GM12892 (cell line): ENCODE measurements at regions not wholly inside any gene's neighbourhood (a gene's known extent, or its start where the extent isn't known, plus 50 kb on each side); places are given as distances from the start of the nearest gene placed in this dataset.

Experiments used
- POLR2A ChIP-seq: IDR thresholded peaks from 2 replicates; pipeline ENCODE4 v1.6.1; 2011; ENCODE audit warnings: low read depth, low read length, control low read depth
- POLR2AphosphoS5 ChIP-seq: IDR thresholded peaks from 2 replicates; pipeline ENCODE4 v1.6.1; 2011; ENCODE audit warnings: low read depth, low read length, control low read depth
- TAF1 ChIP-seq: IDR thresholded peaks from 2 replicates; pipeline ENCODE4 v1.6.1; 2011; ENCODE audit warnings: low read depth, mild to moderate bottlenecking, control low read depth, low read length, borderline replicate concordance

- TF ChIP-seq POLR2A = no peak
- TF ChIP-seq TAF1 = no peak
- TF ChIP-seq POLR2AphosphoS5 = no peak
These were observed 222.8 kb downstream of the NR2F1-AS1 start for GRCh38 chr5:93358176-93358575.
